ENCODE measurements at regions not wholly inside any gene's neighbourhood (a gene's known extent, or its start where the extent isn't known, plus 50 kb on each side); places are given as distances from the start of the nearest gene placed in this dataset.
A peak's percentile ranks its signal among the peaks of the same experiment; 100 is the strongest.

DNA sequence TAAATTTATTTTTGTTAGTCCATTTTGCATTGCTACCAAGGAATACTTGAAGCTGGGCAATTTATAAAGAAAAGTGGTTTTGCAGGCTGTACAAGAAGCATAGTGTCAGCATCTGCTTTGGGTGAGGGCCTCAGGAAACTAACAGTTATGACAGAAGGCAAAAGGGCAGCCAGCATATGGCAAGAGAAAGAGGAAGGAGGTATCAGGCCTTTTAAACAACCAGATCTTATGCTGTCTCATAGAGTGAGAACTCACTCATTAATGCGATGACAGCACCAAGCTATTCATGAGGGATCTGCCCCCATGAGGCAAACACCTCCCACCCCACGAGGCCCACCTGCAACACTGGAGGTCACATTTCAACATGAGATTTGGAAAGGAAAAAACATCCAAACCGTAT lies 898.4 kb downstream of the KCNT2 start (continued):
- TF ChIP-seq, protein P1, sequence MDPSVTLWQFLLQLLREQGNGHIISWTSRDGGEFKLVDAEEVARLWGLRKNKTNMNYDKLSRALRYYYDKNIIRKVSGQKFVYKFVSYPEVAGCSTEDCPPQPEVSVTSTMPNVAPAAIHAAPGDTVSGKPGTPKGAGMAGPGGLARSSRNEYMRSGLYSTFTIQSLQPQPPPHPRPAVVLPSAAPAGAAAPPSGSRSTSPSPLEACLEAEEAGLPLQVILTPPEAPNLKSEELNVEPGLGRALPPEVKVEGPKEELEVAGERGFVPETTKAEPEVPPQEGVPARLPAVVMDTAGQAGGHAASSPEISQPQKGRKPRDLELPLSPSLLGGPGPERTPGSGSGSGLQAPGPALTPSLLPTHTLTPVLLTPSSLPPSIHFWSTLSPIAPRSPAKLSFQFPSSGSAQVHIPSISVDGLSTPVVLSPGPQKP (IDR thresholded peaks at IDR 0.05; ENCODE audit: low read depth, low read length): no peak

DNA sequence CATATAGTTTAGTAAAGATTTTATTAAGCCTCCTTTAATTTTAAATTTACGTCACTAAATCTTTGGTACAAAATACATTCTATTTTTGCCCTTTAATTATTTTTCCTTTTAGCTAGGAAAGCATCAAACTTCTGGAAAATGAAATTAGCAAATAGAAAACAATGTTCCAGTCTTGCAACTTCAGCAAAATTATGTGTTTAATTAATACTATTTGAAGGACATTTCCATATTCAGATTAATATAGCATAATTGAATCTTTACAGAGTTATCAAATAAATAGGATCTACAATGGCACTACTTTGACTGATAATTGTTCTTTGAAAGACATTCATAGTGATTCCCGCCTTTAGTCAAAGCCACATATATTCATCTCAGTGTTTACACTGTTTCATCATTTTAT lies 904.2 kb downstream of the KCNT2 start:
- Histone ChIP-seq H3K4me3 (no peak overlapping the region), H3K9me3 (no peaks in the 10 kb centered on the region), H3K27ac (no peak overlapping the region), H3K4me1 (no peaks in the 10 kb centered on the region), H3K4me2 (no peak overlapping the region)
- ATAC-seq: no peak
- ChIA-PET CTCF (no interaction called here), POLR2A (no interaction called here)
- DNase-seq (ENCODE audit: low read depth in 1 of 2, low spot score in 1 of 2): no peak
- WGBS (ENCODE audit: missing lambda C conversion rate): 76% methylated on average over 2 of the region's 2 CpGs
- TF ChIP-seq HOXA7 (CRISPR knock-in tag; IDR thresholded peaks at IDR 0.05) (no peak), MAFK (IDR thresholded peaks at IDR 0.05; ENCODE audit: partially characterized antibody) (peak; percentile 53)
- FAIRE-seq: no peak

DNA sequence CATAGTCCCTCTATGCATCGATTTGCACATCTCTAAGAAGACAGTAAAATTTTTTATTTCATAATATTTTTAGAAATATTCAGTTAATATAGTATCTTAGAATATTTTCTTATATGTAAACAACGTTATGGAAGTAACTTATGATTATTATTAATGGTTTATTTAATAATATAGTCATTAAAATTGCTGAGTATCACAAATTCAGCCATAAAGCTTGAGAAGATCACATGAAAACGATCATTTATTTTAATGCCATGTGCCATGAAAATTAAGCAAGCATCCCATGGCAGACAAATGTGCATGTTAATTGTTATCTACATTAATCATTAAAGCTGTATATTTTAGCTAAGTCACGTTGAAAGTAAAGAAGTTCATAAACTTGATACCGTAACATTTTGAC lies 907.1 kb downstream of the KCNT2 start:
- no peak overlapping the region for H3K4me3 ChIP-seq
- ChIA-PET CTCF (no interaction called here), POLR2A (no interaction called here)
- 41% methylated on average over 5 of the region's 5 CpGs for WGBS (ENCODE audit: missing lambda C conversion rate)
- DNase-seq (ENCODE audit: low read depth in 1 of 2, low spot score in 1 of 2) (no peak), FAIRE-seq (no peak), ATAC-seq (no peak)
- H3K4me2 ChIP-seq: no peak overlapping the region
- H3K4me1 ChIP-seq: no peaks in the 10 kb centered on the region
- TF ChIP-seq MAFK (IDR thresholded peaks at IDR 0.05; ENCODE audit: partially characterized antibody) (peak; percentile 55), EP300 (IDR thresholded peaks at IDR 0.05) (no peak)
- H3K9me3 ChIP-seq: no peaks in the 10 kb centered on the region
- H3K27ac ChIP-seq: no peak overlapping the region

DNA sequence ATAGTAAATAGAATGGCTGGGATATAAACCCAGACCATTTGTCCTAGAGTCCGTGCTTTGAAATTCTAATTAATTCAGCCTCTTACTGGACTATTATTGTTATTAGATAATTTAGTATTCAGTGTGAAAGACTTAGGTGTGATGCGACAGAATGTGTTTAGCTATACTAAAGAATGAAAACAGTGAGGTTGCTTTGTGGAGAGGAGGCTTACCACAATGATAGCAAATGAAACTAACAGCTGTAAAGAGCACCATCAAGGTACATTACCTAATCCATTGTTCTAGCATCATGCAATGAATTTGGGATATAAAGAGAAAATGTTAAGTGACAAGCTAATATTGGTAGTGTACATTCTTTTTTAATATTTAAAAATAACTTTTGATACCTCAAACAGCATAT lies 911.1 kb downstream of the KCNT2 start:
- ATAC-seq: no peak
- H3K4me3 ChIP-seq: no peak overlapping the region
- WGBS (ENCODE audit: missing lambda C conversion rate): 75% methylated on average over 2 of the region's 2 CpGs
- no peaks in the 10 kb centered on the region for H3K4me1 ChIP-seq
- CTCF ChIA-PET: no interaction called here
- no peak overlapping the region for H3K27ac ChIP-seq
- no peak for FAIRE-seq
- POLR2A ChIA-PET: no interaction called here
- no peak for DNase-seq (ENCODE audit: low read depth in 1 of 2, low spot score in 1 of 2)
- H3K9me3 ChIP-seq: no peaks in the 10 kb centered on the region
- TF ChIP-seq RCOR1 (IDR thresholded peaks at IDR 0.05; ENCODE audit: low read depth, low read length): no peak
- TF ChIP-seq PHF8 (IDR thresholded peaks at IDR 0.05; ENCODE audit: borderline replicate concordance, low read depth): no peak
- H3K4me2 ChIP-seq: no peak overlapping the region

DNA sequence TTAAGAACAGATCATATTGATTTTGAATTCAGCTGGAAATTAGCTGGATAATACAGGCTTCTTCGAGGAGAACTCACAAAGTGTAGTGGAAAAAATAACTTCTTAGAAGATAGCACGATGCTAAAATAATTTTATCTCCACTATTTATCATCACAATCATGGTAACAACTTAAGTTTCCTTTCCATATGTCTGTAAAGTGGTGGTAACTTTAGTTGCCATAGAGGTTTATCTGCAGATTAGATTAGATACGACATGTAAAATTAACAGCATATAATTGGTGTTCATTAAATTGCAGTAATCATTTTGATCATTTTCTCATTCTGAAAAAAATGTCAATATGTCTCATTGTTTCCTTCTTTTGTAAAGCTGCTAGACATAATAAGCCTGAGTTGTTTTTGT lies 921.5 kb downstream of the KCNT2 start:
- DNase-seq (ENCODE audit: low read depth in 1 of 2, low spot score in 1 of 2) (no peak), FAIRE-seq (no peak), ATAC-seq (no peak)
- Histone ChIP-seq H3K9me3 (no peaks in the 10 kb centered on the region), H3K4me3 (no peak overlapping the region), H3K4me1 (no peaks in the 10 kb centered on the region), H3K27ac (no peak overlapping the region), H3K4me2 (no peak overlapping the region)
- WGBS (ENCODE audit: missing lambda C conversion rate): 45% methylated on average over 3 of the region's 3 CpGs
- no peak for TF ChIP-seq POLR2AphosphoS2 (conservative IDR thresholded peaks at IDR 0.05; ENCODE audit: low read length)
- ChIA-PET POLR2A (no interaction called here), CTCF (no interaction called here)

DNA sequence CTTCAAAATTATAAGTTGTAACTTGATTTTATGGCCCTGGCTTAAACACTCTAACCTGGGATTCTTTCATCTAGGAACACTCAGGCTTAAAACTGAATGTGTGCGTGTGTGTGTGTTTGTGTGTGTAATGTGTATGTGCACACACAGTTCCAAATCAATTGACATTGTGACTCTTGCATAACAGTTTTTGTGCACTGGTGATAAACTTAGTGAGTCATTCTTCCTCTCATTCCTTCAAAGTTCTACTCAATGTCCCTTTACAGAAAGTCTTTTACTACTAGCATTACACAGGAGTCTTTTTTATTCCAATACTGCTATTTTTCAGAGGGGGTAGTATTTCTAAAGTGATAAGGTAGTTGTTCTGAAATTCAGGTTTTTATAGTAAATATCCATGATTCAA lies 943.6 kb downstream of the KCNT2 start:
- Histone ChIP-seq H3K27ac (peak overlapping the region; percentile 18 to 67; a peak in 4 of 6 replicates), H3K4me3 (no peak overlapping the region), H3K9me3 (no peaks in the 10 kb centered on the region), H3K4me2 (peak overlapping the region; percentile 37; the same call in 2 of the 3 replicates), H3K4me1 (peaks cover 16% of the 10 kb centered on the region)
- FAIRE-seq: no peak
- TF ChIP-seq ESRRA (IDR thresholded peaks at IDR 0.05; ENCODE audit: borderline replicate concordance, low read length) (no peak), CEBPB (IDR thresholded peaks at IDR 0.05) (peak; percentile 10 to 22; a peak in 1 of 4 replicates)
- peak in 1 of 2 experiments; percentile 7 for DNase-seq (ENCODE audit: low read depth in 1 of 2, low spot score in 1 of 2)
- CTCF ChIA-PET: no interaction called here
- WGBS (ENCODE audit: missing lambda C conversion rate): 33% methylated on average over 1 of the region's 1 CpG
- POLR2A ChIA-PET: no interaction called here
- no peak for ATAC-seq

DNA sequence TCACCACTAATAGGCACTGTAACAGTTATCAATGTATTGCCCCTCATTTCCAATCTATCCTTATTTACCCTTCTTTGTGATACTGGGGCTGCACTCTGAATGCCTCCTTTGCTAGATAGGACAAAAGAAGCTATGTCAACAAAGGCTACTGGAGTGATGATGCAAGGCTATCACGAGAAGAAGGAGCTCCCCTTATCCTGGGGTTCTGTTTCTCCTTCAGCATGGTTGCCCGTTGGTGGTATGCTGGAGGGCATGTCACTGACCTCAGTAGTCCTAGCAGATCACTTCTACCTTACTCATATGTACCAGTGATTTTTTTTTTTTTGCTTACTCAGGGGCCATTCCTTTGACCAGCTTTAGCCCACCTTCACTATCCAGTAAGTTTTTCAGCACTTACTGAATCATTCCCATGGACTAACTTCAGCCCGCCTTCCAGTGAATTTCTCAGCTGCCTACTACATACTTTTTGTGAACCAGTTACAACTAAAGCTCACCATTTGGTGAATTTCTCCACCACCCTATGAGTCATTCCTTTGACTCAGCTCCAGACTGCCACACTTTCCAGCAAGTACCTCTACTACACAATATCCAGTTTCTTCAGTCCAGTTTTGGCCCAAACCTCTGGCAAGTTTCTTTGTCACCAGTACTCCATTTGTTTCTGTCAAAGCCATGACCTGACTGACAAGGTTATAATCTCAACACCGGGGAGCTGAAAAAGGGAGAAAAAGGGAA lies 944.5 kb downstream of the KCNT2 start:
- Histone ChIP-seq H3K4me2 (peak overlapping the region; percentile 37), H3K9me3 (no peaks in the 10 kb centered on the region), H3K27ac (peak overlapping the region; percentile 18 to 67; a peak in 4 of 6 replicates), H3K4me3 (no peak overlapping the region), H3K4me1 (peaks cover 16% of the 10 kb centered on the region)
- DNase-seq (ENCODE audit: low read depth in 1 of 2, low spot score in 1 of 2) (peak; percentile 5 to 45), ATAC-seq (peak; percentile 78 to 84), FAIRE-seq (peak; percentile 93)
- TF ChIP-seq HOXB5 (CRISPR knock-in tag; IDR thresholded peaks at IDR 0.05) (no peak), JUNB (IDR thresholded peaks at IDR 0.05) (peak; percentile 54; the same call in 1 of the 2 replicates), RARB (CRISPR knock-in tag; IDR thresholded peaks at IDR 0.05) (no peak), TP53 (CRISPR knock-in tag; IDR thresholded peaks at IDR 0.05) (no peak), FOSL2 (IDR thresholded peaks at IDR 0.05) (peak; percentile 64; the same call in 1 of the 2 replicates), FOSL2 (CRISPR knock-in tag; IDR thresholded peaks at IDR 0.05) (peak; percentile 50), EP300 (IDR thresholded peaks at IDR 0.05) (no peak), RCOR1 (IDR thresholded peaks at IDR 0.05; ENCODE audit: low read depth, low read length) (no peak)
- ChIA-PET POLR2A (no interaction called here), CTCF (interaction anchor here (1.1 to 1.2 kb wide), 2 partner anchors 13 to 54 kb away, joined by 3 to 5 read pairs; no protein-coding TSS in a partner anchor)
- WGBS (ENCODE audit: missing lambda C conversion rate): 30% methylated on average over 4 of the region's 4 CpGs

Data from A549 (cell line).